IMR-90 (cell line): ENCODE measurements at regions not wholly inside any gene's neighbourhood (a gene's known extent, or its start where the extent isn't known, plus 50 kb on each side); places are given as distances from the start of the nearest gene placed in this dataset.

Source experiments
- CEBPB ChIP-seq: IDR thresholded peaks from 2 replicates; pipeline ENCODE4 v1.6.1; 2012; ENCODE audit warnings: low read depth, low read length, improper control_type of control experiment
- CTCF ChIP-seq: conservative IDR thresholded peaks from 2 replicates; pipeline ENCODE4 v1.5.1; 2012; ENCODE audit warnings: mild to moderate bottlenecking, low read depth, low read length, improper control_type of control experiment
- MAZ ChIP-seq: IDR thresholded peaks from 2 replicates; pipeline ENCODE4 v1.6.1; 2012; ENCODE audit warnings: low read depth, mild to moderate bottlenecking, low read length, improper control_type of control experiment, moderate library complexity, borderline replicate concordance
- MXI1 ChIP-seq: IDR thresholded peaks from 2 replicates; pipeline ENCODE4 v1.6.1; 2012; ENCODE audit warnings: low read depth, mild to moderate bottlenecking, low read length, moderate library complexity, borderline replicate concordance
- POLR2A ChIP-seq: IDR thresholded peaks from 2 replicates; pipeline ENCODE4 v1.6.1; 2012; ENCODE audit warnings: mild to moderate bottlenecking, low read depth, low read length
- RAD21 ChIP-seq: IDR thresholded peaks from 2 replicates; pipeline ENCODE4 v1.6.1; 2012; ENCODE audit warnings: low read length, improper control_type of control experiment
- RCOR1 ChIP-seq: IDR thresholded peaks from 2 replicates; pipeline ENCODE4 v1.6.1; 2012; ENCODE audit warnings: mild to moderate bottlenecking, low read length, improper control_type of control experiment; ENCODE audit not compliant: insufficient replicate concordance
- RFX5 ChIP-seq: IDR thresholded peaks from 2 replicates; pipeline ENCODE4 v1.8.0; 2012; ENCODE audit warnings: low read depth, mild to moderate bottlenecking, low read length, moderate library complexity
- SMC3 ChIP-seq: fragments of 150-350 bp; IDR thresholded peaks from 2 replicates; pipeline ENCODE4 v1.6.1; 2016; ENCODE audit warnings: low read depth, mild to moderate bottlenecking, antibody characterized with exemption, low read length, moderate library complexity
- USF2 ChIP-seq: fragments of 150-350 bp; IDR thresholded peaks from 2 replicates; pipeline ENCODE4 v1.6.1; 2017; ENCODE audit warnings: mild to moderate bottlenecking, antibody characterized with exemption, low read length, low read depth

- no peak for TF ChIP-seq MXI1
- no peak for TF ChIP-seq CTCF
- TF ChIP-seq RAD21: no peak
- TF ChIP-seq POLR2A: no peak
- no peak for TF ChIP-seq RCOR1
- no peak for TF ChIP-seq RFX5
- no peak for TF ChIP-seq SMC3
- TF ChIP-seq USF2: no peak
- no peak for TF ChIP-seq MAZ
- no peak for TF ChIP-seq CEBPB
Measured at GRCh38 chr2:45216118-45216517, 206.9 kb upstream of the SIX2 start.
